Activated naive CD4-positive, alpha-beta T cell treated with anti-CD3 and anti-CD28 coated beads, Interleukin-2, amount 50 U/mL, for 72 hours (primary cell): ENCODE measurements at regions not wholly inside any gene's neighbourhood (a gene's known extent, or its start where the extent isn't known, plus 50 kb on each side); places are given as distances from the start of the nearest gene placed in this dataset.
A peak's percentile ranks its signal among the peaks of the same experiment; 100 is the strongest.

ENCODE experiments used
- ATAC-seq, 2 donors: fragments of 150-1000 bp; cut with Tn5 transposase; 2 replicates each; pipeline ENCODE4 v1.10.0; 2021; ENCODE audit warnings: mild to moderate bottlenecking in 2 of 2, moderate library complexity in 2 of 2
- DNase-seq, 2 donors: peaks; one replicate each; pipeline ENCODE4 v3.0.0; 2021 to 2022; ENCODE audit warnings: low spot score in 2 of 2
- H3K27ac Mint-ChIP-seq, 2 donors: one replicate each; pipeline ENCODE4 v1.8.0; 2022; ENCODE audit warnings: mild to moderate bottlenecking in 2 of 2, mixed read lengths in 2 of 2
- H3K36me3 Mint-ChIP-seq, 2 donors: one replicate each; pipeline ENCODE4 v1.8.0; 2022; ENCODE audit warnings: mixed read lengths in 2 of 2
- H3K9me3 Mint-ChIP-seq, 2 donors: one replicate each; pipeline ENCODE4 v1.8.0; 2022; ENCODE audit warnings: mixed read lengths in 2 of 2

- ATAC-seq (no peak), DNase-seq (no peak)
- no peak overlapping the region for H3K27ac Mint-ChIP-seq
- H3K36me3 Mint-ChIP-seq = no peaks in the 10 kb centered on the region
- no peaks in the 10 kb centered on the region for H3K9me3 Mint-ChIP-seq
These were observed 88.8 kb upstream of the SLC24A5 start for GRCh38 chr15:48031973-48032372.

- H3K27ac Mint-ChIP-seq = no peak overlapping the region
- DNase-seq = no peak
- no peaks in the 10 kb centered on the region for H3K9me3 Mint-ChIP-seq
- no peaks in the 10 kb centered on the region for H3K36me3 Mint-ChIP-seq
- no peak for ATAC-seq
These were observed 87.9 kb upstream of the SLC24A5 start for GRCh38 chr15:48032911-48033310.

GRCh38 chr15:48038221-48038620 lies 82.6 kb upstream of the SLC24A5 start:
- H3K36me3 Mint-ChIP-seq = no peaks in the 10 kb centered on the region
- DNase-seq (no peak), ATAC-seq (no peak)
- H3K9me3 Mint-ChIP-seq = no peaks in the 10 kb centered on the region
- no peak overlapping the region for H3K27ac Mint-ChIP-seq

DNA sequence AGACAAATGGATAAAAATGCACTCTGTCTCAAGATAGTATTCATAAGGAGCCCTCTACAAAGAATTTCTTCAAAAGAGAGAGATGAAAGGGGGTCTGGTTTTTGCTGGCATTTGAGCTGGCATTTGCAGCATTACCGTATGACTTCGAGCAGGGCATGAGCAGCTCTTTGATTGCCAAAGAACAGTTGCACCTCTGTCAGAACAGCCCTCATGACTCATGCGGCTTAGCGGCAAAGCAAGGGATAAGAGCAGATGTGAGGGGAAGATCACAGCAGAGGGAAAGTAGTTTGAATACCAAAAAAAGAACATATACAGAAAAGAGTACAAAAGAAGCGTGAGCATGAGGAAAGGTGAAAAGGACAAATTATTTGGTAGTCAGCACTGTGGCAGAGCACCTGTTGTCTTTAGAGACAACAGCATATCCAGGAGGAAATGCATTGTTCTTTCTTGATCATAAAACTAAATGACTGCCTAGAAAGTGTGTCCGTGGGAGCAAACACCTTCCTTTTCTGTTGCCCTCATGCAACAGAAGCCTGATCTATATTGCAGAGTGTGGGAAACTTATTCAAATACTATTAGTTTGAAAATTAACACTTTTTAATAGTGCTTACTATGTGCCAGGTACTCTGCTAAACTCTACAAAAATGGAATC lies 80.5 kb upstream of the SLC24A5 start:
- ATAC-seq (peak in 1 of 2 donors; percentile 77), DNase-seq (no peak)
- no peak overlapping the region for H3K27ac Mint-ChIP-seq
- H3K9me3 Mint-ChIP-seq = peaks cover 0 to 3% of the 10 kb centered on the region in 2 donors
- no peaks in the 10 kb centered on the region for H3K36me3 Mint-ChIP-seq

- no peak for ATAC-seq
- H3K27ac Mint-ChIP-seq = no peak overlapping the region
- DNase-seq = no peak
- peaks cover 0 to 3% of the 10 kb centered on the region in 2 donors for H3K9me3 Mint-ChIP-seq
- no peaks in the 10 kb centered on the region for H3K36me3 Mint-ChIP-seq
These were observed 79.3 kb upstream of the SLC24A5 start for GRCh38 chr15:48041454-48041853.

GRCh38 chr15:48046813-48047438 lies 73.9 kb upstream of the SLC24A5 start:
- DNase-seq (no peak), ATAC-seq (no peak)
- no peaks in the 10 kb centered on the region for H3K36me3 Mint-ChIP-seq
- H3K27ac Mint-ChIP-seq = no peak overlapping the region
- H3K9me3 Mint-ChIP-seq = peaks cover 0 to 3% of the 10 kb centered on the region in 2 donors

DNA sequence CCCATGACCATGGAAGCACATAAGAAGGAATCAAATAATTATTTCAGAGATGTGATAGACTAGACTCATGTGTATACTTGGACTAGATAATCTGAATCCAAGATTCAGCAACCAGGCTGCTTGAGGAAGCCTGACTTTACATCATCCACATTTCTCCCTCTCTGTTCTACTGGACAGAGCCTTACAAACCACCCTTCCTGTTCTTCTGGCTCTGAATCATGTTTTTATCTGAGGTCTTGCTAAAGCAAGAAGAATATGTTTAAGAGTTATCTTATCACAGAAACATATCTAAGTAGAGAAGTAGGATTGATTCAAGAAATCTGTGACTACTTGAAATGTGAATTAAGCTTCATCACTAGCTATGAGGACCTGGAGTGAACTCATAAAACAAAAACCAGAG lies 71.1 kb upstream of the SLC24A5 start:
- no peaks in the 10 kb centered on the region for H3K36me3 Mint-ChIP-seq
- ATAC-seq = no peak
- DNase-seq = no peak
- peaks cover 0 to 6% of the 10 kb centered on the region in 2 donors for H3K9me3 Mint-ChIP-seq
- no peak overlapping the region for H3K27ac Mint-ChIP-seq

GRCh38 chr15:48052946-48053345 lies 67.8 kb upstream of the SLC24A5 start:
- H3K27ac Mint-ChIP-seq = no peak overlapping the region
- ATAC-seq (no peak), DNase-seq (no peak)
- H3K36me3 Mint-ChIP-seq = no peaks in the 10 kb centered on the region
- H3K9me3 Mint-ChIP-seq = peaks cover 0 to 7% of the 10 kb centered on the region in 2 donors

DNA sequence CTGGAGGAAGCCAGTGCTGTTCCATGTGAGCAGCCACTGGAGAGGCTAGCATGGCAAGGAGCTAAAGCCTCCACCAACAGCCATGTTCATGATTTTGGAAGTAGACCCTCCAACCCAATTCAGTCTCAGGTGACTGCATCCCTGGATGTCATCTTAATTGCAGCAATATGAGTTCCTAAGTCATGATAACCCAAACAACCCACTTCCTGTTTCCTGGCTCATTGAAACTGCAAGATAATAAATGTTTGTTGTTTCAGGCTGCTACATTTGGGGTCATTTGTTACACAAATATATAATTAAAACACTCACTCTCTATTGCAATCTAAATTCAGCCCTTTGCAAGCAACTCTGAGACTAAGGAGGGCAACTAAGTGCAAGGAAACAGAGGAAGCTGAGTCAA lies 62.4 kb upstream of the SLC24A5 start:
- ATAC-seq (no peak), DNase-seq (no peak)
- H3K27ac Mint-ChIP-seq = no peak overlapping the region
- no peaks in the 10 kb centered on the region for H3K36me3 Mint-ChIP-seq
- peaks cover 0 to 7% of the 10 kb centered on the region in 2 donors for H3K9me3 Mint-ChIP-seq

- ATAC-seq (no peak), DNase-seq (no peak)
- Mint-ChIP-seq H3K27ac (no peak overlapping the region), H3K9me3 (peaks cover 0 to under 1% of the 10 kb centered on the region in 2 donors), H3K36me3 (no peaks in the 10 kb centered on the region)
These were observed 61.0 kb upstream of the SLC24A5 start for GRCh38 chr15:48059791-48060190.

GRCh38 chr15:48060396-48060795 lies 60.4 kb upstream of the SLC24A5 start:
- DNase-seq (no peak), ATAC-seq (no peak)
- Mint-ChIP-seq H3K36me3 (no peaks in the 10 kb centered on the region), H3K27ac (no peak overlapping the region), H3K9me3 (no peaks in the 10 kb centered on the region)

DNA sequence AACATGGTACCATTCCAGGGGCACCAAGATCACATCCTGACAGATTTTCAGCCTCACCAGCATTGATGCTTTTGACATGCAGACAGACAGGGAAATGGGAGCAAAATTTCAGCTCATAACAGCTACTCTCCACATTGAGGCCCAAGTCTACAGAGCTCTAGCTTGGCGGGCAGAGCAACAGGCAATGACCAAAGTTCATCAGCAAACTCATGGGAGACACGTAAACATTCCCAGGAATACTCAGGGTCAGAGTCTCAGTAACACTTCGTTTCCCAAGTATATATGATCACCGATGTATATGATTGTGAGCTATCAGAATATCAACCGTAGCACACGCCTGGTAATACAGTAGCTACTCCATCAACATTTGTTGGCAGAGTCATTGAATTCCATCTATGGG lies 59.2 kb upstream of the SLC24A5 start:
- DNase-seq = no peak
- no peak for ATAC-seq
- Mint-ChIP-seq H3K27ac (no peak overlapping the region), H3K9me3 (no peaks in the 10 kb centered on the region), H3K36me3 (no peaks in the 10 kb centered on the region)

GRCh38 chr15:48062148-48062872 lies 58.5 kb upstream of the SLC24A5 start:
- DNase-seq (no peak), ATAC-seq (no peak)
- H3K9me3 Mint-ChIP-seq = no peaks in the 10 kb centered on the region
- H3K36me3 Mint-ChIP-seq = no peaks in the 10 kb centered on the region
- H3K27ac Mint-ChIP-seq = no peak overlapping the region

DNA sequence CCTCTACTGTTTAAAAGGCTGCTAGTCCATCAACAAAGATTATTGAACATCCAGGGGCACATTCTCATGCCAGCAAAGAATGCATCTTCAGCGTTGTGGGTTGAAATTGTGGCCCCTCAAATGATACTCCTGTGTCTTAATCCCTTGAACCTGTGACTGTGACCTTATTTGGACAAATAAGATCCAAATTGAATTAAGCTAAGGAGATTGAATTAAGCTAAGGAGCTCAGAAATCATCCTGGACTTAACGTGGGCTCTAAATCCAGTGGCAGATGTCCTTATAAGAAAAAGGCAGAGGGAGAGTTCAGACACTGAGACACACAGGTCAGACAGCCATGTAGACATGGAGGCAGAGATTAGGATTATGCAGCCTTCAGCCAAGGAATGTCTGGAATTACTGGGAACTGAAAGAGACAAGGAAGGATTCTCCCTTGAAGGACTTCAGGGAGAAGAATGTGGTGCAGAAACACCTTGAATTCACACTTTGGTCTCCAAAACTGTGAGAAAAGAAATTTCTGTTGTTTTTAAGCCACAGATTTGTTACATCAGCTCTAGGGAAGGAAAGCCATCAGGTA lies 57.3 kb upstream of the SLC24A5 start:
- Mint-ChIP-seq H3K36me3 (no peaks in the 10 kb centered on the region), H3K27ac (no peak overlapping the region), H3K9me3 (no peaks in the 10 kb centered on the region)
- ATAC-seq (no peak), DNase-seq (no peak)

GRCh38 chr15:48064421-48064820 lies 56.4 kb upstream of the SLC24A5 start:
- H3K9me3 Mint-ChIP-seq = no peaks in the 10 kb centered on the region
- ATAC-seq (no peak), DNase-seq (no peak)
- H3K36me3 Mint-ChIP-seq = no peaks in the 10 kb centered on the region
- H3K27ac Mint-ChIP-seq = no peak overlapping the region

DNA sequence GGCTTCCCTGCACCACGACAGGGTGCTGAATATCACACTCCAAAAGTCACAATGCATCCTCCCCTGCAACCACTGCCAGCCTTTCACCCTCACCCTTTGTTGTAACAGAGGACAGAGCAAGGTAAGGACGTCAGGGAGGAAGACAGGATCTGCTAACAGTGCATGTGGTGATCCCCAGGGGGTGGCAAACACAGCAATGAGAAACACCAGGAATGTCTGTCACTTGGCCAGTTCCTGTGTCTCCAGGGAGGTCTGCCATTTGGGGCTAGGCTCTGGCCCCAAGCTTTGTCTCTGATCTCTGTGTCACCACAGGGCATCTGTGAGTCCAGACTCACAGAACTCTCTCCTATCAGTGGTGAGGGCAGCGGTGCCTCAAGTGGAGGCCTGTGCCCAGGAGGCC lies 54.3 kb upstream of the SLC24A5 start:
- H3K9me3 Mint-ChIP-seq = peaks cover 4% of the 10 kb centered on the region in 2 donors
- no peaks in the 10 kb centered on the region for H3K36me3 Mint-ChIP-seq
- ATAC-seq (no peak), DNase-seq (no peak)
- no peak overlapping the region for H3K27ac Mint-ChIP-seq
